ENCODE measurements at regions not wholly inside any gene's neighbourhood (a gene's known extent, or its start where the extent isn't known, plus 50 kb on each side); places are given as distances from the start of the nearest gene placed in this dataset.

GRCh38 chr17:12567077-12568053 is 98.3 kb upstream of the MYOCD start:
- no peak for DNase-seq (ENCODE audit: low read depth, low spot score)
- POLR2A ChIA-PET = interaction anchor here (0.5 kb wide), 1 partner anchor 9 kb away, joined by 3 read pairs; no protein-coding TSS in a partner anchor
- no peak overlapping the region for H3K4me3 ChIP-seq (ENCODE audit: low read depth, low read length)
- no peak for TF ChIP-seq CTCF (IDR thresholded peaks at IDR 0.05; ENCODE audit: insufficient read depth, low read length, missing control alignments)
- CTCF ChIA-PET = interaction anchor here (0.8 to 2.1 kb wide), 4 partner anchors 14 to 174 kb away, joined by 3 to 5 read pairs (median 4); partner anchors contain the start of gene MYOCD

- TF ChIP-seq CTCF (IDR thresholded peaks at IDR 0.05; ENCODE audit: insufficient read depth, low read length, missing control alignments) = no peak
- DNase-seq (ENCODE audit: low read depth, low spot score) = no peak
- POLR2A ChIA-PET = interaction anchor here (0.6 to 0.9 kb wide), 2 partner anchors 14 to 50 kb away, joined by 3 read pairs; no protein-coding TSS in a partner anchor
- CTCF ChIA-PET = interaction anchor here (0.6 to 1.3 kb wide), 2 partner anchors 11 to 349 kb away, joined by 3 read pairs; no protein-coding TSS in a partner anchor
- no peak overlapping the region for H3K4me3 ChIP-seq (ENCODE audit: low read depth, low read length)
Observed at GRCh38 chr17:12568358-12569251, 97.1 kb upstream of the MYOCD start.

- no peak for TF ChIP-seq CTCF (IDR thresholded peaks at IDR 0.05; ENCODE audit: insufficient read depth, low read length, missing control alignments)
- ChIA-PET CTCF (no interaction called here), POLR2A (no interaction called here)
Observed at GRCh38 chr17:12571606-12572005, 94.1 kb upstream of the MYOCD start.

GRCh38 chr17:12574525-12574924 is 91.2 kb upstream of the MYOCD start:
- TF ChIP-seq CTCF (IDR thresholded peaks at IDR 0.05; ENCODE audit: insufficient read depth, low read length, missing control alignments) = no peak

More at GRCh38 chr17:12571606-12572005, 94.1 kb upstream of the MYOCD start:
- H3K4me3 ChIP-seq (ENCODE audit: low read depth, low read length) = no peak overlapping the region
- no peak for DNase-seq (ENCODE audit: low read depth, low spot score)

GRCh38 chr17:12575641-12576040 is 90.0 kb upstream of the MYOCD start:
- DNase-seq (ENCODE audit: low read depth, low spot score) = no peak

More at GRCh38 chr17:12574525-12574924, 91.2 kb upstream of the MYOCD start:
- no peak for DNase-seq (ENCODE audit: low read depth, low spot score)
- ChIA-PET CTCF (interaction anchor here (0.9 to 2.0 kb wide), 4 partner anchors 10 to 319 kb away, joined by 3 to 12 read pairs (median 4); no protein-coding TSS in a partner anchor), POLR2A (no interaction called here)
- no peak overlapping the region for H3K4me3 ChIP-seq (ENCODE audit: low read depth, low read length)

More at GRCh38 chr17:12575641-12576040, 90.0 kb upstream of the MYOCD start:
- no peak overlapping the region for H3K4me3 ChIP-seq (ENCODE audit: low read depth, low read length)
- POLR2A ChIA-PET = interaction anchor here (0.7 kb wide), 1 partner anchor 9 kb away, joined by 3 read pairs; no protein-coding TSS in a partner anchor
- CTCF ChIA-PET = interaction anchor here (1.8 to 2.0 kb wide), 2 partner anchors 9 to 30 kb away, joined by 6 to 12 read pairs; no protein-coding TSS in a partner anchor
- TF ChIP-seq CTCF (IDR thresholded peaks at IDR 0.05; ENCODE audit: insufficient read depth, low read length, missing control alignments) = no peak

Measured in AG04449 (cell line).